Tibial nerve (tissue), 4 donors: ENCODE measurements at regions not wholly inside any gene's neighbourhood (a gene's known extent, or its start where the extent isn't known, plus 50 kb on each side); places are given as distances from the start of the nearest gene placed in this dataset.
A peak's percentile ranks its signal among the peaks of the same experiment; 100 is the strongest.

Source experiments
- DNase-seq, 2 donors: peaks; one replicate each; pipeline ENCODE4 v3.0.0-alpha.2; 2019; ENCODE audit warnings: low spot score in 2 of 2
- H3K27ac ChIP-seq, 4 donors: fragments of 200-600 bp; sonication (generic) in 3 of 4; one replicate each; pipeline ENCODE4 v1.5.1; 2017 to 2019; ENCODE audit warnings: mild to moderate bottlenecking in 1 of 4
- H3K27me3 ChIP-seq, 2 donors: fragments of 200-600 bp; sonication (generic) in 1 of 2; one replicate each; pipeline versions ENCODE4 v1.5.1 to v1.6.0; 2017 to 2019
- H3K36me3 ChIP-seq, 3 donors: fragments of 200-600 bp; sonication (generic); one replicate each; pipeline ENCODE4 v1.5.1; 2018 to 2019
- H3K4me1 ChIP-seq, 4 donors: fragments of 200-600 bp; sonication (generic) in 3 of 4; one replicate each; pipeline ENCODE4 v1.5.1; 2017 to 2019
- H3K4me3 ChIP-seq, 4 donors: fragments of 200-600 bp; sonication (generic) in 3 of 4; one replicate each; pipeline ENCODE4 v1.5.1; 2017 to 2019; ENCODE audit warnings: mild to moderate bottlenecking in 1 of 4, moderate library complexity in 1 of 4
- H3K9me3 ChIP-seq, 4 donors: fragments of 200-600 bp; sonication (generic) in 3 of 4; one replicate each; pipeline ENCODE4 v1.5.1; 2017 to 2019
- EP300 ChIP-seq, 2 donors: sonication (generic); formaldehyde crosslinking; IDR thresholded peaks; one replicate each; pipeline ENCODE4 v1.6.1; 2017; ENCODE audit warnings: antibody characterized with exemption in 2 of 2, mild to moderate bottlenecking in 1 of 2
- POLR2A ChIP-seq, 2 donors: fragments of 450-650 bp; IDR thresholded peaks; one replicate each; pipeline ENCODE4 v1.6.1; 2017; ENCODE audit warnings: antibody characterized with exemption in 2 of 2, mild to moderate bottlenecking in 2 of 2, moderate library complexity in 2 of 2
- WGBS, 2 donors: methylation state at CpG; one replicate each; pipeline ENCODE4 v1.1.5; 2018; 5-methylcytosine and 5-hydroxymethylcytosine counted together
- TF ChIP-seq, protein P1 (sequence below), 5 experiments: fragments of 200-600 bp in 3 of 5; fragments of 450-650 bp in 2 of 5; sonication (generic) in 3 of 5; IDR thresholded peaks; one replicate each; pipeline ENCODE4 v1.5.1; 2016 to 2019; ENCODE audit warnings: antibody characterized with exemption in 5 of 5, mild to moderate bottlenecking in 3 of 5, moderate library complexity in 2 of 5

DNA sequence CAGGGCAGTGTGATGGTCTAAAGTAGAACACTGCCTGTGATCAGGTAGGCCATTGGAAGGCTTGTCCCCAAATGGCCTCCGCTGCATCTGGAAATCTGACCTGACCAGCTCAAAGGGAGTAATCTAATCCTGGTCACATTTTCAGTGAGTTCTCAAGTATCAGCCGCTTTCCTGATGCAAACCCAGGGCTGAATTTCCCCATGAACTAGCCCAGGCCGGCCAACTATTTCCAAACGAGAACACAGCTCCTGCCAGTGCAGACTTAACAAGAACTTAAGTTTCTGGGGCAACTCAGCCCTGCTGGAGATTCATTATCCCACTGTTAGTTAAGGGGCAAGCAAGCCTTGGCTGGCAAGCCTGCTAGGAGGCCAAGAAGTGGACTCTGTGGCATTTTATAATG lies 59.6 kb upstream of the FAM180A start:
- Histone ChIP-seq H3K27ac (no peak overlapping the region), H3K36me3 (no peaks in the 10 kb centered on the region), H3K27me3 (no peaks in the 10 kb centered on the region), H3K9me3 (no peaks in the 10 kb centered on the region), H3K4me3 (no peak overlapping the region), H3K4me1 (peaks cover 0 to 11% (median 0%) of the 10 kb centered on the region in 4 donors)
- DNase-seq = peak in 1 of 2 donors; percentile 11
- TF ChIP-seq, protein P1, sequence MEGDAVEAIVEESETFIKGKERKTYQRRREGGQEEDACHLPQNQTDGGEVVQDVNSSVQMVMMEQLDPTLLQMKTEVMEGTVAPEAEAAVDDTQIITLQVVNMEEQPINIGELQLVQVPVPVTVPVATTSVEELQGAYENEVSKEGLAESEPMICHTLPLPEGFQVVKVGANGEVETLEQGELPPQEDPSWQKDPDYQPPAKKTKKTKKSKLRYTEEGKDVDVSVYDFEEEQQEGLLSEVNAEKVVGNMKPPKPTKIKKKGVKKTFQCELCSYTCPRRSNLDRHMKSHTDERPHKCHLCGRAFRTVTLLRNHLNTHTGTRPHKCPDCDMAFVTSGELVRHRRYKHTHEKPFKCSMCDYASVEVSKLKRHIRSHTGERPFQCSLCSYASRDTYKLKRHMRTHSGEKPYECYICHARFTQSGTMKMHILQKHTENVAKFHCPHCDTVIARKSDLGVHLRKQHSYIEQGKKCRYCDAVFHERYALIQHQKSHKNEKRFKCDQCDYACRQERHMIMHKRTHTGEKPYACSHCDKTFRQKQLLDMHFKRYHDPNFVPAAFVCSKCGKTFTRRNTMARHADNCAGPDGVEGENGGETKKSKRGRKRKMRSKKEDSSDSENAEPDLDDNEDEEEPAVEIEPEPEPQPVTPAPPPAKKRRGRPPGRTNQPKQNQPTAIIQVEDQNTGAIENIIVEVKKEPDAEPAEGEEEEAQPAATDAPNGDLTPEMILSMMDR (IDR thresholded peaks at IDR 0.05) = no peak
- TF ChIP-seq EP300 (IDR thresholded peaks at IDR 0.05) (no peak), POLR2A (IDR thresholded peaks at IDR 0.05) (no peak)
- WGBS, 2 donors = 92 to 95% methylated on average over 4 of the region's 4 CpGs

GRCh38 chr7:135803143-135803542 lies 54.5 kb upstream of the FAM180A start:
- DNase-seq = no peak
- TF ChIP-seq POLR2A (IDR thresholded peaks at IDR 0.05) (no peak), EP300 (IDR thresholded peaks at IDR 0.05) (no peak)
- TF ChIP-seq, protein P1 (IDR thresholded peaks at IDR 0.05) = no peak
- H3K27me3 ChIP-seq = no peaks in the 10 kb centered on the region
- no peaks in the 10 kb centered on the region for H3K9me3 ChIP-seq
- H3K4me3 ChIP-seq = no peak overlapping the region
- H3K4me1 ChIP-seq = peaks cover 0 to 8% (median 0%) of the 10 kb centered on the region in 4 donors
- H3K27ac ChIP-seq = no peak overlapping the region
- H3K36me3 ChIP-seq = no peaks in the 10 kb centered on the region
- WGBS, 2 donors = 93 to 100% methylated on average over 1 of the region's 1 CpG

DNA sequence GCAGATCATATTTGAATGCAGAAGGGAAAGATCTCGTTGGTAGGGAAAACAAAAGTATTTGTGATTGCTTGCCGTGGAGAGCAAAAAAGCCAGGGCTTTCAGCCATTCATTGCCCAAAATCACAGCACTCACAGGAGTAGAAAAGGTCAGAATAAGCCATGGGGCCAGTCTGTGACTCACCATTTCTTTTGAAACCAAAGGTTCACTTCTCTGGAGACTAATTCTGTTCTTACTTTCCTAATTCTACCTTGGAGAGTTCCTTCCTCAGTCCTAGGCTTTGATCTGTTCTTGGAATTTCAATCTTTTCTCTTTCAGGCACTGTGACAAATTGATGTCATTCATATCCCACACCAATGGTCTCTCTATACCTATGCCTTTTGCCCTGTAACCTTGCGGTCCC lies 54.1 kb upstream of the FAM180A start:
- TF ChIP-seq EP300 (IDR thresholded peaks at IDR 0.05) (no peak), POLR2A (IDR thresholded peaks at IDR 0.05) (no peak)
- TF ChIP-seq, protein P1 (IDR thresholded peaks at IDR 0.05) = no peak
- WGBS, 2 donors = 62 to 68% methylated on average over 3 of the region's 3 CpGs

GRCh38 chr7:135801877-135802276 lies 53.3 kb upstream of the FAM180A start:
- Histone ChIP-seq H3K36me3 (no peaks in the 10 kb centered on the region), H3K4me3 (no peak overlapping the region), H3K9me3 (no peaks in the 10 kb centered on the region), H3K27me3 (no peaks in the 10 kb centered on the region), H3K4me1 (peaks cover 0 to 9% (median 0%) of the 10 kb centered on the region in 4 donors), H3K27ac (no peak overlapping the region)
- TF ChIP-seq, protein P1 (IDR thresholded peaks at IDR 0.05) = no peak
- TF ChIP-seq POLR2A (IDR thresholded peaks at IDR 0.05) (no peak), EP300 (IDR thresholded peaks at IDR 0.05) (no peak)
- no peak for DNase-seq
- 63 to 64% methylated on average over 6 of the region's 6 CpGs for WGBS, 2 donors

More for the DNA sequence above, 54.1 kb upstream of the FAM180A start:
- no peaks in the 10 kb centered on the region for H3K36me3 ChIP-seq
- no peaks in the 10 kb centered on the region for H3K9me3 ChIP-seq
- H3K27me3 ChIP-seq = no peaks in the 10 kb centered on the region
- H3K4me3 ChIP-seq = no peak overlapping the region
- no peak overlapping the region for H3K27ac ChIP-seq
- H3K4me1 ChIP-seq = peaks cover 0 to 8% (median 0%) of the 10 kb centered on the region in 4 donors
- DNase-seq = no peak

DNA sequence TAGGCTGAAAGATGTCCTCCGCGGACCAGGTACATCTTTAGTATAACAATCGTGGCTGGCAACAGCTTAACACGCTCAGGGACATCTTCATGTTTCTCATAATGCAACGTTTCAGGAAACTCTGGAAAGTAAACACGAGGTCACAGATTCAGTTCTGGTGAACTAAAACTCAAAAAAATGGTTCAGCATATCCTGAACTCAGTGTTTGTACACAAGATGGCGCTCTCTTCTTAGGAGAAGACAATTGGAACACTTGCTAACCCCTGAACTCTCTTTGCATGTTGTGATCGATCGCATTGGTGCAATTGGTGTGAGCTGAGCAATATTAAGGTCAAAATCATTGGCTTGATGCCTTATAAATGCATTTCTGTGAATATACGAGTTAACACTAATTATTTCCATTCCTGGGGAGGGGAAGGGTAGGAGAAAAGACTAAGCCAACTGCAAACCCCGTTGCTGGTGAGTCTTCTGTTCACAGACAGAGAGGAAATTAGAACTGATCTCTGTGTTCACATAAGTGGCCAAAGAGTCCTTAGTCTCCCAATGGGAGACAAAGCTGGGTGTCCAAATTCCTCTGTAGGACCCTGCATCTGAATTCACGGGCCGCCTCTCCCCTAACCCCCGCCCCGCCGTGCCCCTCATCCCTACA lies 52.6 kb upstream of the FAM180A start:
- Histone ChIP-seq H3K36me3 (no peaks in the 10 kb centered on the region), H3K27me3 (no peaks in the 10 kb centered on the region), H3K4me3 (no peak overlapping the region), H3K4me1 (peaks cover 0 to 16% (median 0%) of the 10 kb centered on the region in 4 donors), H3K9me3 (no peaks in the 10 kb centered on the region), H3K27ac (peak overlapping the region in 1 of 4 donors; percentile 32)
- DNase-seq = peak in 1 of 2 donors; percentile 70
- TF ChIP-seq, protein P1 (IDR thresholded peaks at IDR 0.05) = peak; percentile 57 to 82 (median 74)
- no peak for TF ChIP-seq POLR2A (IDR thresholded peaks at IDR 0.05)
- 33 to 37% methylated on average over 16 of the region's 16 CpGs for WGBS, 2 donors
